ENCODE measurements at regions not wholly inside any gene's neighbourhood (a gene's known extent, or its start where the extent isn't known, plus 50 kb on each side); places are given as distances from the start of the nearest gene placed in this dataset.

DNA sequence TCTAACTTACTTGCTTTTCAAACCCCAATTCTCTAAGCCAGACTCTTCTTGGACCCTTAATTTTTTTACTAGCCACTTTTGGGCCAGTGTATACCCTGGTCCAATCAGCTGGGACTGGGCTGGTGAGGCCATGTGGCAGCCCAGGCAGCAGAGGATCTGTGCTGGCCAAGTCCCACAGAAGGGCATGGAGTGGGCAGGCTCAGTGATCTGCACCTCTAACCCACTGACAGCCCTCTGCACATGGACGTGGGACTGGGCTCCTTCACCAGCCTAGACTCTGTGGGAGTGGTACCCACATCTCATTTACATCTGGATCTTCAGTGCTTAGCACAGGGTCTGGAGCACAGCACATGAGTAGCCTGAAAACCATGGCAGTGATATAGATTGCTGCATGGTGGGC is 56.1 kb upstream of the PRR23C start:
- TF ChIP-seq, protein P1, sequence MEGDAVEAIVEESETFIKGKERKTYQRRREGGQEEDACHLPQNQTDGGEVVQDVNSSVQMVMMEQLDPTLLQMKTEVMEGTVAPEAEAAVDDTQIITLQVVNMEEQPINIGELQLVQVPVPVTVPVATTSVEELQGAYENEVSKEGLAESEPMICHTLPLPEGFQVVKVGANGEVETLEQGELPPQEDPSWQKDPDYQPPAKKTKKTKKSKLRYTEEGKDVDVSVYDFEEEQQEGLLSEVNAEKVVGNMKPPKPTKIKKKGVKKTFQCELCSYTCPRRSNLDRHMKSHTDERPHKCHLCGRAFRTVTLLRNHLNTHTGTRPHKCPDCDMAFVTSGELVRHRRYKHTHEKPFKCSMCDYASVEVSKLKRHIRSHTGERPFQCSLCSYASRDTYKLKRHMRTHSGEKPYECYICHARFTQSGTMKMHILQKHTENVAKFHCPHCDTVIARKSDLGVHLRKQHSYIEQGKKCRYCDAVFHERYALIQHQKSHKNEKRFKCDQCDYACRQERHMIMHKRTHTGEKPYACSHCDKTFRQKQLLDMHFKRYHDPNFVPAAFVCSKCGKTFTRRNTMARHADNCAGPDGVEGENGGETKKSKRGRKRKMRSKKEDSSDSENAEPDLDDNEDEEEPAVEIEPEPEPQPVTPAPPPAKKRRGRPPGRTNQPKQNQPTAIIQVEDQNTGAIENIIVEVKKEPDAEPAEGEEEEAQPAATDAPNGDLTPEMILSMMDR (IDR thresholded peaks at IDR 0.05): no peak
- no peak for TF ChIP-seq EP300 (IDR thresholded peaks at IDR 0.05)
- TF ChIP-seq POLR2AphosphoS5 (IDR thresholded peaks at IDR 0.05): no peak

Measured in upper lobe of left lung (tissue), 4 donors.